Endothelial cell of umbilical vein (primary cell): ENCODE measurements at regions not wholly inside any gene's neighbourhood (a gene's known extent, or its start where the extent isn't known, plus 50 kb on each side); places are given as distances from the start of the nearest gene placed in this dataset.

Experiments used
- BruUV-seq: library from RNA; stranded (reverse); fragments of 400-500 nt; replicated peaks from 2 replicates; lab custom pipeline; 2021; lab: Mats Ljungman, UMichigan
- CTCF ChIA-PET: fragments of 300-600, 350-600 bp; sonication (Branson Sonifier 250); formaldehyde crosslinking; loops from one replicate; lab custom pipeline; 2021; ENCODE audit warnings: antibody characterized with exemption, inconsistent platforms; lab: Charles Lee
- POLR2A ChIA-PET: fragments of 300-600, 350-600 bp; sonication (Branson Sonifier 250); formaldehyde crosslinking; loops from one replicate; lab custom pipeline; 2021; ENCODE audit warnings: antibody characterized with exemption, inconsistent platforms; lab: Charles Lee
- DNase-seq: peaks from one replicate; pipeline ENCODE4 v3.0.0-alpha.2; 2011; ENCODE audit warnings: low read depth, low spot score
- FAIRE-seq: peaks from 2 replicates; lab custom pipeline; 2011; peaks lifted over from hg19 to GRCh38; lab: Jason Lieb, UNC
- H2AFZ ChIP-seq: 2 replicates; pipeline ENCODE4 v1.6.0; 2012; ENCODE audit warnings: low read depth, low read length, control low read depth, inconsistent platforms
- H3K27ac ChIP-seq: 2 replicates; pipeline ENCODE4 v1.5.1; 2011; ENCODE audit warnings: low read depth, mild to moderate bottlenecking, control low read depth, low read length, moderate library complexity; ENCODE audit not compliant: insufficient read depth
- H3K27me3 ChIP-seq, 2 experiments: 2 replicates each; pipeline versions ENCODE4 v1.6.0 to v1.6.1; 2011; ENCODE audit warnings: low read length in 2 of 2, mixed read lengths in 1 of 2; ENCODE audit not compliant: control insufficient read depth in 2 of 2, insufficient read depth in 2 of 2
- H3K36me3 ChIP-seq, 2 experiments: 2 replicates in 1 of 2; 3 replicates in 1 of 2; pipeline ENCODE4 v1.5.1; 2011; ENCODE audit warnings: low read length in 2 of 2, mild to moderate bottlenecking in 1 of 2, moderate library complexity in 1 of 2; ENCODE audit not compliant: control insufficient read depth in 2 of 2, insufficient read depth in 2 of 2; ENCODE audit errors: extremely low read depth in 1 of 2
- H3K4me1 ChIP-seq: 3 replicates; pipeline ENCODE4 v1.5.1; 2011; ENCODE audit warnings: mild to moderate bottlenecking, low read length; ENCODE audit not compliant: control insufficient read depth, insufficient read depth; ENCODE audit errors: extremely low read depth
- H3K4me2 ChIP-seq: 2 replicates; pipeline ENCODE4 v1.6.1; 2011; ENCODE audit warnings: low read length, control low read depth, mixed read lengths; ENCODE audit not compliant: insufficient read depth
- H3K4me3 ChIP-seq, 3 experiments: fragments of 200-600 bp in 1 of 3; sonication (generic), shearing (Covaris generic) in 1 of 3; replicated peaks in 1 of 3; 2 replicates each; pipeline ENCODE4 v1.5.1; 2011 to 2016; ENCODE audit warnings: control low read depth in 3 of 3, low read length in 3 of 3, mild to moderate bottlenecking in 2 of 3, inconsistent platforms in 1 of 3, low read depth in 1 of 3, moderate library complexity in 1 of 3; ENCODE audit not compliant: insufficient read depth in 1 of 3
- H3K79me2 ChIP-seq: 2 replicates; pipeline ENCODE4 v1.6.0; 2012; ENCODE audit warnings: low read length, inconsistent platforms; ENCODE audit not compliant: control insufficient read depth, insufficient read depth
- H3K9ac ChIP-seq: replicated peaks from 2 replicates; pipeline ENCODE3; 2011; ENCODE audit warnings: low read length, control low read depth; ENCODE audit not compliant: insufficient read depth; ENCODE audit errors: extremely low read depth
- H3K9me1 ChIP-seq: replicated peaks from 3 replicates; pipeline ENCODE4 v1.6.0; 2011; ENCODE audit warnings: mild to moderate bottlenecking, low read length; ENCODE audit not compliant: control insufficient read depth, insufficient read depth; ENCODE audit errors: extremely low read depth
- H3K9me3 ChIP-seq: replicated peaks from 2 replicates; pipeline ENCODE4 v1.5.1; 2012; ENCODE audit warnings: low read length, inconsistent platforms; ENCODE audit not compliant: control insufficient read depth, insufficient read depth
- H4K20me1 ChIP-seq: replicated peaks from 2 replicates; pipeline ENCODE3; 2011; ENCODE audit warnings: mild to moderate bottlenecking, low read length; ENCODE audit not compliant: control insufficient read depth, insufficient read depth; ENCODE audit errors: extremely low read depth
- EZH2 ChIP-seq: IDR thresholded peaks from 2 replicates; pipeline ENCODE4 v1.6.1; 2012; ENCODE audit warnings: borderline replicate concordance, low read depth, mild to moderate bottlenecking, moderate library complexity, low read length, inconsistent platforms; ENCODE audit not compliant: severe bottlenecking
- FOS ChIP-seq: IDR thresholded peaks from 2 replicates; pipeline ENCODE4 v1.6.1; 2011; ENCODE audit warnings: mild to moderate bottlenecking, low read length, moderate library complexity, borderline replicate concordance; ENCODE audit not compliant: insufficient read depth
- GATA2 ChIP-seq: IDR thresholded peaks from 2 replicates; pipeline ENCODE4 v1.7.0; 2011; ENCODE audit warnings: low read depth, mild to moderate bottlenecking, moderate library complexity, mixed read lengths, low read length; ENCODE audit not compliant: insufficient read length, insufficient read depth
- JUN ChIP-seq: IDR thresholded peaks from 2 replicates; pipeline ENCODE4 v1.6.1; 2011; ENCODE audit warnings: borderline replicate concordance, low read depth; ENCODE audit not compliant: insufficient read length, insufficient read depth
- MAX ChIP-seq: IDR thresholded peaks from 2 replicates; pipeline ENCODE4 v1.6.1; 2011; ENCODE audit not compliant: insufficient read depth, insufficient read length
- MYC ChIP-seq: IDR thresholded peaks from one replicate; pipeline ENCODE4 v1.6.1; 2011; ENCODE audit warnings: mild to moderate bottlenecking, low read depth, low read length
- POLR2A ChIP-seq: IDR thresholded peaks from 2 replicates; pipeline ENCODE4 v1.6.1; 2012; ENCODE audit warnings: low read depth, mild to moderate bottlenecking, control low read depth, low read length
- POLR2AphosphoS5 ChIP-seq: IDR thresholded peaks from 2 replicates; pipeline ENCODE4 v1.6.1; 2012; ENCODE audit warnings: low read depth, mild to moderate bottlenecking, control low read depth, low read length, moderate library complexity; ENCODE audit not compliant: insufficient read depth
- dilution Hi-C: fragments of 300-500 bp; cut with MboI; formaldehyde crosslinking; loops from one replicate; pipeline ENCODE4 v1.15.0; 2019; ENCODE audit warnings: low sequenced_read_pairs; ENCODE audit not compliant: extremely low pct_ligation_motif_present
- intact Hi-C: fragments of 100-400 bp; cut with micrococcal nuclease; formaldehyde crosslinking; loops from one replicate; pipeline ENCODE4 v1.10.0; 2022
- TF ChIP-seq, protein P1 (sequence below), 2 donors: IDR thresholded peaks; 1 replicate in 1 of 2; 2 replicates in 1 of 2; pipeline ENCODE4 v1.5.1; 2011; ENCODE audit warnings: low read length in 2 of 2, mild to moderate bottlenecking in 2 of 2, moderate library complexity in 2 of 2, control low read depth in 1 of 2, inconsistent platforms in 1 of 2, low read depth in 1 of 2; ENCODE audit not compliant: insufficient read depth in 1 of 2; ENCODE audit errors: extremely low read depth in 1 of 2

DNA sequence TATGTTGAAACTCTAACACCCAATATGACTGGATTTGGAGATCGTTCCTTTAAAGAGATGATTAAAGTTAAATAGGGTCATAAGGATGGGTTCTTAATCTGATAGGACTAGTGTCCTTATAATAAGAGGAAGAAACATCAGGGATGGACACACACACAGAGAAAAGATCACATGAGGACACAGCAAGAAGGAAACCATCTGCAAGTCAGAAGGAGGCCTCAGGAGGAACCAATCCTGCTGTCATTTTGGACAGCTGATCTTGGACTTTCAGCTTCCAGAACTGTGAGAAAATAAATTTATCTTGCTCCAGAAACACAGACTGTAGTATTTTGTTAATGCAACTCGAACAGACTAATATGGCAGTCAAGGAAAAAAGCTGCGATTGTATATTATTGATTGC, 631.5 kb downstream of the PCDH7 start:
- ChIA-PET CTCF (no interaction called here), POLR2A (no interaction called here)
- no peak overlapping the region for H3K27ac ChIP-seq
- no peaks in the 10 kb centered on the region for H3K79me2 ChIP-seq
- FAIRE-seq (no peak), DNase-seq (no peak)
- H4K20me1 ChIP-seq, result no peaks in the 10 kb centered on the region
- H3K4me3 ChIP-seq, result no peak overlapping the region
- no peak overlapping the region for H2AFZ ChIP-seq
- no peak overlapping the region for H3K9ac ChIP-seq
- TF ChIP-seq JUN (no peak), MAX (no peak), MYC (no peak), FOS (no peak), EZH2 (no peak)
- dilution Hi-C loops, result no loop called here
- intact Hi-C loops, result no loop called here
- H3K9me3 ChIP-seq, result no peaks in the 10 kb centered on the region
- no peaks in the 10 kb centered on the region for H3K9me1 ChIP-seq
- no peaks in the 10 kb centered on the region for H3K4me1 ChIP-seq
- no peak overlapping the region for H3K4me2 ChIP-seq
- H3K36me3 ChIP-seq, result no peaks in the 10 kb centered on the region
- no TSS peak for BruUV-seq
- H3K27me3 ChIP-seq, result no peaks in the 10 kb centered on the region

GRCh38 chr4:31356839-31357238, 636.7 kb downstream of the PCDH7 start:
- FAIRE-seq (no peak), DNase-seq (no peak)
- dilution Hi-C loops (no loop called here), intact Hi-C loops (no loop called here)
- Histone ChIP-seq H3K36me3 (no peaks in the 10 kb centered on the region), H3K27ac (no peak overlapping the region), H3K9me3 (no peaks in the 10 kb centered on the region), H3K27me3 (no peaks in the 10 kb centered on the region), H3K4me1 (no peaks in the 10 kb centered on the region), H3K9ac (no peak overlapping the region), H3K79me2 (no peaks in the 10 kb centered on the region), H3K4me3 (no peak overlapping the region), H3K9me1 (no peaks in the 10 kb centered on the region), H2AFZ (no peak overlapping the region), H4K20me1 (no peaks in the 10 kb centered on the region), H3K4me2 (no peak overlapping the region)
- ChIA-PET POLR2A (no interaction called here), CTCF (no interaction called here)
- TF ChIP-seq MAX (no peak), MYC (no peak), FOS (no peak), POLR2AphosphoS5 (no peak), POLR2A (no peak), GATA2 (no peak), JUN (no peak), EZH2 (no peak)
- TF ChIP-seq, protein P1, sequence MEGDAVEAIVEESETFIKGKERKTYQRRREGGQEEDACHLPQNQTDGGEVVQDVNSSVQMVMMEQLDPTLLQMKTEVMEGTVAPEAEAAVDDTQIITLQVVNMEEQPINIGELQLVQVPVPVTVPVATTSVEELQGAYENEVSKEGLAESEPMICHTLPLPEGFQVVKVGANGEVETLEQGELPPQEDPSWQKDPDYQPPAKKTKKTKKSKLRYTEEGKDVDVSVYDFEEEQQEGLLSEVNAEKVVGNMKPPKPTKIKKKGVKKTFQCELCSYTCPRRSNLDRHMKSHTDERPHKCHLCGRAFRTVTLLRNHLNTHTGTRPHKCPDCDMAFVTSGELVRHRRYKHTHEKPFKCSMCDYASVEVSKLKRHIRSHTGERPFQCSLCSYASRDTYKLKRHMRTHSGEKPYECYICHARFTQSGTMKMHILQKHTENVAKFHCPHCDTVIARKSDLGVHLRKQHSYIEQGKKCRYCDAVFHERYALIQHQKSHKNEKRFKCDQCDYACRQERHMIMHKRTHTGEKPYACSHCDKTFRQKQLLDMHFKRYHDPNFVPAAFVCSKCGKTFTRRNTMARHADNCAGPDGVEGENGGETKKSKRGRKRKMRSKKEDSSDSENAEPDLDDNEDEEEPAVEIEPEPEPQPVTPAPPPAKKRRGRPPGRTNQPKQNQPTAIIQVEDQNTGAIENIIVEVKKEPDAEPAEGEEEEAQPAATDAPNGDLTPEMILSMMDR (IDR thresholded peaks at IDR 0.05; ENCODE audit: extremely low read depth in 1 of 2, insufficient read depth in 1 of 2, low read depth in 1 of 2, low read length in 2 of 2), result no peak
- no TSS peak for BruUV-seq
